ENCODE measurements at regions not wholly inside any gene's neighbourhood (a gene's known extent, or its start where the extent isn't known, plus 50 kb on each side); places are given as distances from the start of the nearest gene placed in this dataset.
A peak's percentile ranks its signal among the peaks of the same experiment; 100 is the strongest.
"Not testable (repeated sequence)": the region's sequence is repeated elsewhere in the genome, so short reads cannot be mapped to it uniquely, and the experiment has no call there.

- DNase-seq (ENCODE audit: low read depth): peak; percentile 64
Observed at GRCh38 chr7:46291601-46292150, 370.6 kb upstream of the IGFBP3 start.

DNA sequence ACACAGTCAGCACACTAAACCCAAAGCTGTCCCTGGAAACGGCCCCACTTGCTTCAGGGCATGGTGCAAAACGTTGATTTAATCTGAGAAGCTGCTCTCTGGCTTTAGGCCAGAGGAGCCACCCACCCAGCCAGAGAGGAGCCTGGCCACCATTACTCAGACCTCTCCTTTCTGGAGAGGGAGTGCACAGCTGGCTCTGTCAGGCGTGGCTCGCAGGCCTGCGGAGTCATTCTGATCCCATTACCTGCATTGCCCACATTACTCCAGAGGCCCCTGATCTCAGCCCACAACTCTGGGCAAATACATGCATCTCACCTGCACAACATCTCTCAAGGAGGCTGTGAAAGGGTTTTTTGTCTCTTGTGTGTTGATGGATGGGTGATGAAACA lies 370.0 kb upstream of the IGFBP3 start:
- DNase-seq (ENCODE audit: low read depth): no peak

- no peak for DNase-seq (ENCODE audit: low read depth)
Observed at GRCh38 chr7:46290374-46291049, 369.4 kb upstream of the IGFBP3 start.

GRCh38 chr7:46288861-46289260 lies 367.8 kb upstream of the IGFBP3 start:
- no peak for DNase-seq (ENCODE audit: low read depth)

DNA sequence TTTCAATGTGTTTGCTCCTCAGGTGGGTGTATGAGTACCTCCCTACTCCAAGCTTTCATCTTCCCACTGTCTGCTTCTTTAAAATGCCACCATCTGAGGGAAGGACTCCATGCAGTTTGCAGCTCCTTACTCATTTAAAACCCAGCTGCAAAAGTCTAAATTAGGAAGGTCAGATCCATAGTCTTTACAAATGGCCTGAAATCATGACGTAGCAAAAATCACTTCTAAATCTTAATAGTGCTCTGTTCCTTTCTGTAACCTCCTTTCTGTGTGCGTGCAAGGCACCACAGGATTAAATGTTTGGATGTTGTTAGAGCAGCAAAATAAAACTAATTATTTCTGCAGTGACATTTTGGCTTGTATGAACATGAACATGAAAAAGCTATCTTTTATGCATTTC lies 366.9 kb upstream of the IGFBP3 start:
- DNase-seq (ENCODE audit: low read depth): no peak

- DNase-seq (ENCODE audit: low read depth): no peak
Observed at GRCh38 chr7:46286957-46287356, 365.9 kb upstream of the IGFBP3 start.

GRCh38 chr7:46286356-46286755 lies 365.3 kb upstream of the IGFBP3 start:
- DNase-seq (ENCODE audit: low read depth): no peak

- DNase-seq (ENCODE audit: low read depth): no peak
Observed at GRCh38 chr7:46285878-46286277, 364.8 kb upstream of the IGFBP3 start.

- DNase-seq (ENCODE audit: low read depth): no peak
Observed at GRCh38 chr7:46283852-46284251, 362.8 kb upstream of the IGFBP3 start.

GRCh38 chr7:46282155-46282554 lies 361.1 kb upstream of the IGFBP3 start:
- no peak for DNase-seq (ENCODE audit: low read depth)

GRCh38 chr7:46281071-46281470 lies 360.0 kb upstream of the IGFBP3 start:
- DNase-seq (ENCODE audit: low read depth): no peak

DNA sequence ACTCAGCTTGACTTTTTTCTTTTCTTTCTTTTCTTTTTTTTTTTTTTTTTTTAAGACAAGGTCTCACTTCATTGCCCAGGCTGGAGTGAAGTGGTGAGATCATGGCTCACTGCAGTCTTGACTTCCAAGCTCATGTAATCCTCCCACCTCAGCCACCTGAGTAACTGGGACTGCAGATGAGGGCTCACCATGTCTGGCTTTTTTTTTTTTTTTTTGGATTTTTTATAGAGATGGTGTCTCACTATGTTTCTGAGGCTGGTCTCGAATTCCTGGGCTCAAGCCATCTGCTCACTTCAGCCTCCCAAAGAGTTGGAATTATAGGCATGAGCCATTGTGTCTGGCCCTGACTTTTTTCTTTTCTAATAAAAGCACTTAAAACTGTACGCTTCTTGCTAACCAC lies 358.2 kb upstream of the IGFBP3 start:
- DNase-seq (ENCODE audit: low read depth): no peak

DNA sequence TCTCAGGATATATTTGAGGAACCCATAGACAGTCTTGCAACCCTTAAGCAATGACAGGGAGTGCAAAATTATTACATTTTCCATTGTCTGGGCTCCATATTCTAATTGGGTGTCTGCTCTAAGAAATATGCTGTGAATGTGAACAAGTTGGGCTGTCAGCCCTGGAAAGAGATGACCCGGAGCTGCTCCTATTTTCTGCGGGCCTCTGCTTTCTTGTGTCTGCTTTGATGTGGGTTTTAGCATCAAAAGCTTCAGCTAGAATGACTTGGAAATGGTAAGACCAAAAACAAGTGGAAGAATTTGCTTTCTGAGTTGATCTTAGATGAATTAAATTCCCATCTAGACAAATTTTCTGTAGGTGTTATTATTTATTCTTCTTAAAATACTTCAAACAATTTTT lies 343.6 kb upstream of the IGFBP3 start:
- no peak for DNase-seq (ENCODE audit: low read depth)

DNA sequence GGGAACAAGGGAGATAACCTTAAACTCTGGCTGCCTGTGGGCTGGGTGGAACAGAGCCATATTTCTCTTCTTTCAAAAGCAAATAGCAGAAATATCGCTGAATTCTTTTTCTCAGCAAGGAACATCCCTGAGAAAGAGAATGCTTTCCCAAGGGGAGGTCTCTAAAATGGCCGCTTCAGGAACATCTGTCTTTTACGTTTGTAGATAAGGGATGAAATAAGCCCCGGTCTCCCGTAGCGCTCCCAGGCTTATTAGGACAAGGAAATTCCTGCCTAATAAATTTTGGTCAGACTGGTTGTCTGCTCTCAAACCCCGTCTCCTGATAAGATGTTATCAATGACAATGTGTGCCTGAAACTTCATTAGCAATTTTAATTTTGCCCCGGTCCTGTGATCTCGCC lies 340.6 kb upstream of the IGFBP3 start:
- DNase-seq (ENCODE audit: low read depth): not testable (repeated sequence)

GRCh38 chr7:46259947-46260346 lies 338.9 kb upstream of the IGFBP3 start:
- no peak for DNase-seq (ENCODE audit: low read depth)

- DNase-seq (ENCODE audit: low read depth): peak; percentile 56
Observed at GRCh38 chr7:46257761-46258448, 336.8 kb upstream of the IGFBP3 start.

DNA sequence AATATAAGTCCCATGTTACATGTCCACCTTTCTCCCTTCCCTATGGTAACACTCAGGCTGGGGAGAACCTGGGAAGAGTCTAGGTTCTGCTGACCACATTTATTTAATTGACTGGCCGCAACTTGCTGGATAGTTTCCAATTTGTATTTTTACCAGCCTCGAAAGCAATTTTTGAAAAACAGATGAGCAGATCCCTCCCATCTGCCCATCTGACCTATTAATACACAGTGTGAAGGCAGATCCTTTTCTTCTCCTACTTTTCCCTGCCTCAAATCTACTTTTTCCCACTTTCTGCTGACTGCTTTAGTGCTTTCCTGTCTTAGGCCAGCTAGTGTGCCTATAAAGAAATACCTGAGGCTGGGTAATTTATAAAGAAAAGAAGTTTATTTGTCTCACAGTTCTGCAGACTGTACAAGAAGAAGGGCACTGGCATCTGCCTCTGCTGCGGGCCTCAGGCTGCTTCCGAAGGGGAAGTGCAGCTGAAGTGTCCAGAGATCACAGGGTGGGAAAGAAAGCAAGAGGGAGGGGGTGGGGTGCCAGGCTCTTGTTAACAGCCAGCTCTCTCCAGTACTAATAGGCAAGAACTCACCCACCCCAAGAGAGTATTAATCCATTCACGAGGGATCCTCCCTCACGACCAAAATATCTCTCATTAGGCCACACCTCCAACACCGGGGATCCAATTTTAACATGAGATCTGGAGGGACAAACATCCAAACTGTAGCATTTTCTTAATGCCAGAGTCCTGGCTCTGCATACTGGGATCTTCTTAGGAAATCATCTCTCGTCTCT lies 336.0 kb upstream of the IGFBP3 start:
- DNase-seq (ENCODE audit: low read depth): no peak

- DNase-seq (ENCODE audit: low read depth): no peak
Observed at GRCh38 chr7:46253520-46253919, 332.4 kb upstream of the IGFBP3 start.

- DNase-seq (ENCODE audit: low read depth): no peak
Observed at GRCh38 chr7:46247664-46248063, 326.6 kb upstream of the IGFBP3 start.

GRCh38 chr7:46245586-46246111 lies 324.6 kb upstream of the IGFBP3 start:
- no peak for DNase-seq (ENCODE audit: low read depth)

DNA sequence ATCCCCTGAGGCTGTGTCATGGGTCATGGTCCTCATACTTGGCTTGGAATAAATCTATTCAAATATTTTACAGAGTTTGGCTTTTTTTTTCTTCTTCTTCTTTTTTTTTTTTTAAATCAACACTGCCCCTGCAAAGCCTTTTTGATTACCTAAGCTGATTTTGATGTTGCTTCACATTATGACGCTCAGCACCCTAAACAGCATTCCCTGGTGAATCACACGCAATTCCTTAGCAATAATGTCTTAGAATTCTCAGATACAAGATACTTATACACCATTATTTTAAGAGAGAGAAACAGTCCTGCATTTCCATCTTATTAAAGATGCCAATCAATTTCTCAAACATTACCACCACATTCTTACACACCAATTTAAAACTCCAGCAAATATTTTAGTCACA lies 323.7 kb upstream of the IGFBP3 start:
- DNase-seq (ENCODE audit: low read depth): no peak

- DNase-seq (ENCODE audit: low read depth): no peak
Observed at GRCh38 chr7:46243406-46243805, 322.3 kb upstream of the IGFBP3 start.

DNA sequence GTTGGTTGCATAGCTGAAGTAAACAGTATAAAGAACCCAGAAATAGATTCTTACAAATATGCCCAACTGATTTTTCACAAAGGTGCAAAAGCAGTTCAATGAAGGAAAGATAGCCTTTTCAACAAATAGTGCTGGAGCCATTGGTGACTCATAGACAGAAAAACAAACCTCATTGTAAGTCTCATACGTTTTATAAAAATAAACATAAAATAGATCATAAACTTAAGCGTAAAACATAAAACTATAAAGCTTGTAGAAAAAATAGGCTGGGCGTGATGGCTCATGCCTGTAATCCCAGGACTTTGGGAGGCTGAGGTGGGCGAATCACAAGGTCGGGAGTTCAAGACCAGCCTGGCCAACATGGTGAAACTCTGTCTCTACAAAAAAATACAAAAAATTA lies 318.8 kb upstream of the IGFBP3 start:
- no peak for DNase-seq (ENCODE audit: low read depth)
